ENCODE measurements at regions not wholly inside any gene's neighbourhood (a gene's known extent, or its start where the extent isn't known, plus 50 kb on each side); places are given as distances from the start of the nearest gene placed in this dataset.

GRCh38 chr13:107375701-107376340 lies 807.9 kb upstream of the ARGLU1 start:
- H3K9me3 ChIP-seq (ENCODE audit: control insufficient read depth in 2 of 2, low read length in 2 of 2), result no peaks in the 10 kb centered on the region
- H3K4me3 ChIP-seq (ENCODE audit: low read length in 2 of 2), result no peak overlapping the region
- H3K27ac ChIP-seq (ENCODE audit: low read length), result no peak overlapping the region
- no peaks in the 10 kb centered on the region for H3K4me1 ChIP-seq (ENCODE audit: control insufficient read depth, insufficient read depth, low read length)
- no peaks in the 10 kb centered on the region for H3K36me3 ChIP-seq (ENCODE audit: control insufficient read depth in 2 of 2, insufficient read depth in 2 of 2, low read length in 2 of 2)
- no peaks in the 10 kb centered on the region for H3K27me3 ChIP-seq (ENCODE audit: control insufficient read depth in 1 of 2, insufficient read depth in 2 of 2, low read length in 2 of 2)
- no peak overlapping the region for H3K9ac ChIP-seq (ENCODE audit: low read length in 2 of 2)

- Histone ChIP-seq H3K27me3 (ENCODE audit: control insufficient read depth in 1 of 2, insufficient read depth in 2 of 2, low read length in 2 of 2) (no peaks in the 10 kb centered on the region), H3K27ac (ENCODE audit: low read length) (no peak overlapping the region), H3K9me3 (ENCODE audit: control insufficient read depth in 2 of 2, low read length in 2 of 2) (no peaks in the 10 kb centered on the region), H3K4me1 (ENCODE audit: control insufficient read depth, insufficient read depth, low read length) (no peaks in the 10 kb centered on the region), H3K9ac (ENCODE audit: low read length in 2 of 2) (no peak overlapping the region), H3K4me3 (ENCODE audit: low read length in 2 of 2) (no peak overlapping the region), H3K36me3 (ENCODE audit: control insufficient read depth in 2 of 2, insufficient read depth in 2 of 2, low read length in 2 of 2) (no peaks in the 10 kb centered on the region)
Measured at GRCh38 chr13:107374038-107374437, 806.1 kb upstream of the ARGLU1 start.

DNA sequence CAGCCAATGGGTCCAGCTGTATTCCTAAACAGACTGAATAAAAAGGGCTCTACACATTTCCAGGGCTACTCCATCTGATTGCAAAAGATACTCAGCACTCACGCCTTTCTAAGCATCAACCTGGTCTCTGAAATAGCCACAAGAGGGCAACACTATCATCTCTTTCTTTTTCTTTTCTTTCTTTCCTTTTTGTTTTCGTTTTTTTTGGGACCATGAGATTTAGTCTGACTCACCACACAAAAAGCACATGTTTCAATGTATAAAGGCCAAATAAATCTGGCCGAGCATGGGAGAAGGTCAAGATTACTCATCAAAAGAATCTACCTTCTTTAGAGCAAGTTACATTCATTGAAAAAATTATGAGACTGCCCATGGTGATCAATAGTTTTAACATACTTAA lies 805.6 kb upstream of the ARGLU1 start:
- H3K27ac ChIP-seq (ENCODE audit: low read length), result no peak overlapping the region
- no peak overlapping the region for H3K9ac ChIP-seq (ENCODE audit: low read length in 2 of 2)
- no peaks in the 10 kb centered on the region for H3K27me3 ChIP-seq (ENCODE audit: control insufficient read depth in 1 of 2, insufficient read depth in 2 of 2, low read length in 2 of 2)
- no peaks in the 10 kb centered on the region for H3K36me3 ChIP-seq (ENCODE audit: control insufficient read depth in 2 of 2, insufficient read depth in 2 of 2, low read length in 2 of 2)
- H3K4me1 ChIP-seq (ENCODE audit: control insufficient read depth, insufficient read depth, low read length), result no peaks in the 10 kb centered on the region
- no peak overlapping the region for H3K4me3 ChIP-seq (ENCODE audit: low read length in 2 of 2)
- no peaks in the 10 kb centered on the region for H3K9me3 ChIP-seq (ENCODE audit: control insufficient read depth in 2 of 2, low read length in 2 of 2)

DNA sequence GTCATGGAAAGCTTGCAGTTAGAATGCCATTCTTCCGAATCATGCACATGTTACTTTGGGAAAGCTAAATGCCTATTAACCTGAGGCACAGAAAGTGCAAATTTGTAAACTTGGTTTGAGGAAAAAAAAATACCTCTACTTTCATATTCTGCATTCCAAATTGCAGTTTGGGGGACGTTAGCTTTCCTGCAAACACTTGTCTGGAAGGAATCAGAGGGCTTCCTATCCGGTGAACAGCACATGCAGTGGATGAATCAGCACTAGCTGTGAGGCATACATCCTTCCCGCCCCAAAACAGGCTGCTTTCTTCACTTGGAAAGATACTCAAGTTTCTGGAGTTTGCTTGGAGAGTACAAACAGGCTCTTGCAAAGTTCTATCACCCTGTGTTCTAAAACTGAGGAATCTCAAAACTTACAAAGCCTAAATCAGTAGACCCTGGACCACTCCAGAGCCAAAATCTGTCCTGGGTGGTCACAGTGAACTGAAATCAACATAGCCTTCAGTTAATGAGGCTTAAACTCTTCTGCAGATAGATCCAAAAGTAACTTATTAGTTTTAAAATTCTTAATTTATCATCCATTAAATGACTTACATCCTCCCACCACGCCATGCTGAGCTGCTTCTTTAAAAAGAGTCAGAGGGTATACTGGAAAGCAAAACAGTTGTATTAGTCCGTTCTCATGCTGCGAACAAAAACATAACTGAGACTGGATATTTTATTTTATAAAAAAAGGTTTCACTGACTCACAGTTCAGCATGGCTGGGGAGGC lies 802.3 kb upstream of the ARGLU1 start:
- no peaks in the 10 kb centered on the region for H3K4me1 ChIP-seq (ENCODE audit: control insufficient read depth, insufficient read depth, low read length)
- no peaks in the 10 kb centered on the region for H3K36me3 ChIP-seq (ENCODE audit: control insufficient read depth in 2 of 2, insufficient read depth in 2 of 2, low read length in 2 of 2)
- no peak overlapping the region for H3K27ac ChIP-seq (ENCODE audit: low read length)
- H3K27me3 ChIP-seq (ENCODE audit: control insufficient read depth in 1 of 2, insufficient read depth in 2 of 2, low read length in 2 of 2), result no peaks in the 10 kb centered on the region
- H3K9ac ChIP-seq (ENCODE audit: low read length in 2 of 2), result no peak overlapping the region
- H3K4me3 ChIP-seq (ENCODE audit: low read length in 2 of 2), result no peak overlapping the region
- H3K9me3 ChIP-seq (ENCODE audit: control insufficient read depth in 2 of 2, low read length in 2 of 2), result no peaks in the 10 kb centered on the region

- Histone ChIP-seq H3K4me1 (ENCODE audit: control insufficient read depth, insufficient read depth, low read length) (no peaks in the 10 kb centered on the region), H3K27ac (ENCODE audit: low read length) (no peak overlapping the region), H3K9me3 (ENCODE audit: control insufficient read depth in 2 of 2, low read length in 2 of 2) (peaks cover 0 to 4% of the 10 kb centered on the region in 2 donors), H3K27me3 (ENCODE audit: control insufficient read depth in 1 of 2, insufficient read depth in 2 of 2, low read length in 2 of 2) (no peaks in the 10 kb centered on the region), H3K4me3 (ENCODE audit: low read length in 2 of 2) (no peak overlapping the region), H3K9ac (ENCODE audit: low read length in 2 of 2) (no peak overlapping the region), H3K36me3 (ENCODE audit: control insufficient read depth in 2 of 2, insufficient read depth in 2 of 2, low read length in 2 of 2) (no peaks in the 10 kb centered on the region)
Measured at GRCh38 chr13:107367258-107367657, 799.3 kb upstream of the ARGLU1 start.

DNA sequence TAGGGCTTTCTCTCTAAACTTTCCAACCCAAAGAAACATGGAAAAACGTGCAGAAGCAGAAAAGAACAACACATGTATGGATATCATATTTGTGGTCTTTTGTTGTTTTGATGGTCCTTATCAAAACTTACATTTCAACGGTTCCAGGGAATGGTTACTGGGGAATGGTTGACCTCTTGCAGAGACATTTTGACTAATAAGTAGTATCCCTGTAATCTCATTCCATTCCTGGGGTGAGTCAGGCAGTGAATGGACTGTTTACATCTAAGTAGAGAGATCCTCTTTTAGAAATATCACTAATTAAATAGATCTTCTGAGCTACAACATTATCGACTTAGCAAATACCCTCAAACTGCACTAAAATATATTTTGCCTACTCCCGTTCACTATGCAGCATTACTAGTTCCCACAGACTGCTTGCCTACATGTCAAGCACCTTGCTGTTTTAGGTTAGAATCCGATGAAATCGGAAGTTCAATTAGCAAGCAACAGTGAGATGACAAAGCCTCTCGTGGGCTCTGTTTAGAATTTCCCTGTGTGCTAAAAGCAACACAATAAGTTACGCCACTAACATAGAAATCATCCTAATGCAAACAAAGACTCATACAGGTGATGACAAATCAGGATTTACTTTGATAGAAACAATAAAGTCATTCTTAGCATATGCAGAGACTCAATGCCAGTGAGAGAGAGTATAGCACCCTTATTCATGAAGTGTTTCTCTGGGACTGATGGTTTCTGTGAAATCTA lies 797.7 kb upstream of the ARGLU1 start:
- H3K9me3 ChIP-seq (ENCODE audit: control insufficient read depth in 2 of 2, low read length in 2 of 2), result peaks cover 0 to 4% of the 10 kb centered on the region in 2 donors
- no peaks in the 10 kb centered on the region for H3K4me1 ChIP-seq (ENCODE audit: control insufficient read depth, insufficient read depth, low read length)
- H3K27ac ChIP-seq (ENCODE audit: low read length), result no peak overlapping the region
- H3K27me3 ChIP-seq (ENCODE audit: control insufficient read depth in 1 of 2, insufficient read depth in 2 of 2, low read length in 2 of 2), result no peaks in the 10 kb centered on the region
- no peaks in the 10 kb centered on the region for H3K36me3 ChIP-seq (ENCODE audit: control insufficient read depth in 2 of 2, insufficient read depth in 2 of 2, low read length in 2 of 2)
- no peak overlapping the region for H3K4me3 ChIP-seq (ENCODE audit: low read length in 2 of 2)
- no peak overlapping the region for H3K9ac ChIP-seq (ENCODE audit: low read length in 2 of 2)

GRCh38 chr13:107364658-107365057 lies 796.7 kb upstream of the ARGLU1 start:
- H3K27ac ChIP-seq (ENCODE audit: low read length), result no peak overlapping the region
- no peaks in the 10 kb centered on the region for H3K36me3 ChIP-seq (ENCODE audit: control insufficient read depth in 2 of 2, insufficient read depth in 2 of 2, low read length in 2 of 2)
- H3K4me1 ChIP-seq (ENCODE audit: control insufficient read depth, insufficient read depth, low read length), result no peaks in the 10 kb centered on the region
- no peaks in the 10 kb centered on the region for H3K27me3 ChIP-seq (ENCODE audit: control insufficient read depth in 1 of 2, insufficient read depth in 2 of 2, low read length in 2 of 2)
- H3K4me3 ChIP-seq (ENCODE audit: low read length in 2 of 2), result no peak overlapping the region
- H3K9me3 ChIP-seq (ENCODE audit: control insufficient read depth in 2 of 2, low read length in 2 of 2), result peaks cover 0 to 4% of the 10 kb centered on the region in 2 donors
- H3K9ac ChIP-seq (ENCODE audit: low read length in 2 of 2), result no peak overlapping the region

- Histone ChIP-seq H3K4me1 (ENCODE audit: control insufficient read depth, insufficient read depth, low read length) (no peaks in the 10 kb centered on the region), H3K36me3 (ENCODE audit: control insufficient read depth in 2 of 2, insufficient read depth in 2 of 2, low read length in 2 of 2) (no peaks in the 10 kb centered on the region), H3K27me3 (ENCODE audit: control insufficient read depth in 1 of 2, insufficient read depth in 2 of 2, low read length in 2 of 2) (no peaks in the 10 kb centered on the region), H3K9ac (ENCODE audit: low read length in 2 of 2) (no peak overlapping the region), H3K27ac (ENCODE audit: low read length) (no peak overlapping the region), H3K4me3 (ENCODE audit: low read length in 2 of 2) (no peak overlapping the region), H3K9me3 (ENCODE audit: control insufficient read depth in 2 of 2, low read length in 2 of 2) (peaks cover 0 to 4% of the 10 kb centered on the region in 2 donors)
Measured at GRCh38 chr13:107361666-107362065, 793.7 kb upstream of the ARGLU1 start.

DNA sequence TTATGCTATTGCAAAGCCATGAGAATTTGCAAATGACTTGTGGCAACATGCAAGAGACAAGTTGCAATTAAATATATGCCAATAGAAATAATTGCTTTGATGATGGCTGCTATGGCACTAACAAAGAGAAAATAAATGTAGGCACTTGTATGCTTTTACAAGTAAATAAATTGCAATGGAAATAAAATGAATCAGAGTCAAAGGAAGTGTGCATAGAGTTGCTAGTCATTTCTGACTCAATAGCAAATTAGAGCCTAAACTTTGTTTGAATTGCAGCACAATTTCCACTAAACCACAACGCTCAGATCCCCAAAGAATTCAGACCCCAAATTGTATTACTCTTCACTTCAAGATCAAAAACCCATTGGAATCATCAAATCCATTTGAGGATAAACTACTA lies 792.1 kb upstream of the ARGLU1 start:
- H3K27ac ChIP-seq (ENCODE audit: low read length), result no peak overlapping the region
- H3K27me3 ChIP-seq (ENCODE audit: control insufficient read depth in 1 of 2, insufficient read depth in 2 of 2, low read length in 2 of 2), result no peaks in the 10 kb centered on the region
- no peak overlapping the region for H3K9ac ChIP-seq (ENCODE audit: low read length in 2 of 2)
- H3K4me1 ChIP-seq (ENCODE audit: control insufficient read depth, insufficient read depth, low read length), result no peaks in the 10 kb centered on the region
- peaks cover 0 to 4% of the 10 kb centered on the region in 2 donors for H3K9me3 ChIP-seq (ENCODE audit: control insufficient read depth in 2 of 2, low read length in 2 of 2)
- no peak overlapping the region for H3K4me3 ChIP-seq (ENCODE audit: low read length in 2 of 2)
- no peaks in the 10 kb centered on the region for H3K36me3 ChIP-seq (ENCODE audit: control insufficient read depth in 2 of 2, insufficient read depth in 2 of 2, low read length in 2 of 2)

DNA sequence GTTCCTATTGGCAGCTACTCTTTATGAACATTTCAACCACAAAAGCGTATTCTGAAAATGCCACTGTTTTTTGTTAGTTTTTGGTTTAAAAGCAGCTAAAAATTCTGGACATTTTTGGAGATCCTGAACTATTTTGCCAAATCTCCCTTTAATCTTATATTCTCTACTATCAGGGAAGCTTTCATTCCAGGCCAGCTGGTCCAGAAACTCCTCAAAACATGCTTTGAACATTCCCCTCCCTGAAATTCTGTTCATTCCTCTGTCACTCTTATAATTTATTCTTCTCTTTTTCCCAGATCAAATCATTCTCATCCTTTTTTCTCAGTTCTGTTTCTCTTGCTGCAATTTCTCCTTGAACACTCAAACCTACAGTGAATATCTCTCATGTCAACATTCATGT lies 790.9 kb upstream of the ARGLU1 start:
- Histone ChIP-seq H3K27me3 (ENCODE audit: control insufficient read depth in 1 of 2, insufficient read depth in 2 of 2, low read length in 2 of 2) (no peaks in the 10 kb centered on the region), H3K27ac (ENCODE audit: low read length) (no peak overlapping the region), H3K4me1 (ENCODE audit: control insufficient read depth, insufficient read depth, low read length) (no peaks in the 10 kb centered on the region), H3K9ac (ENCODE audit: low read length in 2 of 2) (no peak overlapping the region), H3K9me3 (ENCODE audit: control insufficient read depth in 2 of 2, low read length in 2 of 2) (no peaks in the 10 kb centered on the region), H3K36me3 (ENCODE audit: control insufficient read depth in 2 of 2, insufficient read depth in 2 of 2, low read length in 2 of 2) (no peaks in the 10 kb centered on the region), H3K4me3 (ENCODE audit: low read length in 2 of 2) (no peak overlapping the region)
